HG02840 (cell line): ENCODE measurements at regions not wholly inside any gene's neighbourhood (a gene's known extent, or its start where the extent isn't known, plus 50 kb on each side); places are given as distances from the start of the nearest gene placed in this dataset.

ENCODE experiments used
- ATAC-seq: cut with Tn5 transposase; IDR thresholded peaks from one replicate; pipeline ENCODE4 v1.9.1; 2021; ENCODE audit warnings: mild to moderate bottlenecking, moderate library complexity, moderate number of reproducible peaks; ENCODE audit not compliant: unreplicated experiment, low FRiP score

DNA sequence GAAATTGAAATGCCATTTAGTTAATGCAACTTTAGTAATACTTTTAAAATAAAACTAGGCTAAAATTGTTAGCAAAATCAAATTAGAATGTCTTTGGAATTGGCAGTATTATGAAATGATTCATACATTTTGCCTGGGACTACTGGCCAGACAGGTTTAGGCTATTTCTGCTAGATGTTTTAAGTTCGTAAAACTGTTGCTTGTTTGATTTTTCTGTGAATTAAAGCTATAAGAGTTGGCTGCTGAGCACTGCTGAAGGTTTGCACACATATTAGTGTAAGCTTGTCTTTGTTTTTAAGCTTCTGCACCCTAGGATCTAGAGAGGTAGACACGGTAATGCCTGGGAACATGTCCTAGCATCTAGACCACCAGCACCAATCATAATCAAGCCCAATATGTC lies 1094.6 kb upstream of the ADGRL4 start:
- ATAC-seq = no peak

DNA sequence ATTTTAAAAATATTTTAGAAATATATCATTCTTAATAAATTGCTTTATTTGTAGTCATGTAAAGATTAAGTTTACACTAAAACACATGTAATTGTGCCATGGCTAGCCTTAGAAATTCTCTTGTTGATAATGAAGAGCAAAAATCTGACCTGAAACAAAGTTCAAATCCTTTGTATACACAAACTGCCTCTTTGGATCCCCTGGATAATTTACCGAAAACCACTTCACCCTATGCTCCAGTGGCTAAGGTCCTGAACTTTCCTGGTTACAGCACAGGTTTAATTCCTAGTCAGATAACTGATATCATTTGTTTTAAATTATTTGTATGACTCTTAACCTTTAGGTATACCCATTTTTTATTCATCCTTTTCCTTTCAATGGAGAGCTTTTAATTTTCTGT lies 1093.2 kb upstream of the ADGRL4 start:
- ATAC-seq = no peak

DNA sequence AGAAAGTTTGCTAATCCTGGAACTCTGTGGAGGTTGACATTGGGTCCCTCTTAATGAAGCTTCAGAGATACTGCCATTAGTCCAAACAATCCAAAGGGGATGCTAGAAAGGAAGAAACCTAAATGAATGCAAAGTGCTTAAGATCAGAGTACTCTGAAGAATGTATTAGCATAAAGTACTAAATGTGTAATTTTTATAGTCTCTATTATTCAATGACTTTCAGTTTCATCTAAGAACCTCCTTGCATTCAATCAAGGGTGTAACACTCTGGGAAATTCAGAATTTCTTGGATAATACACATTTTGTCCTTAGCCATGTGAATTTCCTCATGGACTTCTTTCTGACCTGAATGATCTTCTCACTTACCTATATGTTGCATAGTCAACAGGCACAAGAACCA lies 1078.5 kb upstream of the ADGRL4 start:
- ATAC-seq = no peak

DNA sequence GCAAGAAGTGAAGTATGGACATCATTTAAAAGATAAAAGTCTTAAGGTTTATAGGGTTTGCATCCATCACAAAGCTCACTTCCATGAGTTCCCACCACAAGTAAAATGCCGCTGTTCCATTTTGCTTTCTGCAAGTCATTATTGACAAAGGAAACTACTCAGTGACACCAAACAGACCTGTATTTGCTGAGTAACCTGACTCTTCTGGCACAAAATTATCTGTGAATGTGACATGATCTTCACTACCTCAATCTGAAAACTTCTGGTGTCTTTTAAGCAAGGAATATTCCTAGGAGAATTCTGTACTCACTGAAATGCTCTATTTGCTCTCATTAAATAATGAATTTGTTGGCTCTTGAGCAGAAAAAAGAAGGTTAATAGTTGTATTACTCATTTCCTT lies 1077.4 kb upstream of the ADGRL4 start:
- no peak for ATAC-seq

DNA sequence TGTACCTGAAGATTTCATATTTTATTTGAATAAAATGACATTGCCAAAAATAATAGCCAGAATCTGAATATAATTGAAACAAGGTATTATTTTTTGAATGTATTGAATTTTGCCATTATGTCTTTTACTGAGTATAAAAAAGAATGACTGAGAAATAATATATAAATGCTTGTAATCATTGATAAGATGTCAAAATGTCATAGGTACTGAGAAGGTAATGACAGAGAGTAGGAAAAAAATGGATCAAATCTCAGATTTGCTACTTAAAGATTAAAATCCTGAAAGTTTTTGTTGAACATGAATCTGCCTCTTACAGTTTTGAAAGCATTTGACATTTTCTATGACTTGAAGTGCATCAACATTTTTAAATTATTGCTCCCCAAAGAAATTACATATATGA lies 1069.9 kb upstream of the ADGRL4 start:
- no peak for ATAC-seq

DNA sequence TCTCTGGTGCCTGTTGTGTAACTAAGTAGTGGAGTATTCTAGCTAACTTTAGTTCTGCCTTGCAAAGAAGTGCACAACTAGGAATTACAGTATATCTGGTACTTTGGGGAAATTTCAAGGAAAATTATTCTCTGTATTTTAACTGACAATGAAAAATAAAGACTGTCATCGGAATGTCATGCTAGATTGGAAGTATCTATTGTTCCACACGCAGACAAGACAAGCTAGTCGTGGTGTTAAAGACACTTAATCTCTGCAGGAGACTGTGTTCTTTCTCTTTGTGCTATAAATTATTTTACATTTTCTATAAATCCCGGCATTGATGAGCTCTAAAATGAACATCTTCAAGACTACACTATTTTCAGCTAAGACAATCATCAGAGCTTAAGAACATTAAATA lies 1068.8 kb upstream of the ADGRL4 start:
- no peak for ATAC-seq

DNA sequence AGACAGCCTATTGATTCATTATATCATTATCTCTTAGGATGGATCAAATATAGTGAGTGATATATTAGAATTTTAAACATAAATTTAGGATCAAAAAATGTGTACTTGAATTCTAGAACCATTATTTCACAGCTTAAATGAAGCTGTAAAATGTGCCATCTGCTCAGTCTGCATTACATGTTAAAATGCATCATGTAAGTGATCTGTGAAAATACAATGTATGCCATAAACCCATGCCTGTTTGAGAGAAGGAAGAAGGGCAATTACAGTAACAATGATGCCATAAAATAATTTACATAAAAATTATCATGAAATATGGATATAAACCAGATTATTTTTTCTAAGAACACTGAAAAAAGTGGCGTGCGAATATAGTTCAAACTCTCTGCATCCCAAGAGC lies 1066.0 kb upstream of the ADGRL4 start:
- no peak for ATAC-seq

DNA sequence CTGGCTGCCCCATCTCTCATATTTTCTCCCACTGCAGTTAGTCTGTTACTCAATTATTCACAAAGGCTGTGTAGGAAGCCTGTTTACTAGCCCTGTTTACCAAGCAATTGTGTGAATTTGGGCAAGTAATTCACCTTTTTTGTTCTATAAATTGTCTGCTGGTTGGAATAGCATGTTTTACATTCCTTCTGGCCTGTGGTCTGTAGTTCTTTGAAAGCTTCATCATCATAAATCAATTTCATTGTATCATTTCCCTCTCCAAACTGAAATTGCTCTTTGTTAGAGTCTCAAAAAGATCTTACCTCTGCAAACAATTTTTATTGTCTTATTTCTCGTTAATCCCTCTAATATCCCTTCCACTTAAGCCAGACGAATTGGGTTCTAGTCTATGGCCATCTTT lies 1059.5 kb upstream of the ADGRL4 start:
- ATAC-seq = no peak

DNA sequence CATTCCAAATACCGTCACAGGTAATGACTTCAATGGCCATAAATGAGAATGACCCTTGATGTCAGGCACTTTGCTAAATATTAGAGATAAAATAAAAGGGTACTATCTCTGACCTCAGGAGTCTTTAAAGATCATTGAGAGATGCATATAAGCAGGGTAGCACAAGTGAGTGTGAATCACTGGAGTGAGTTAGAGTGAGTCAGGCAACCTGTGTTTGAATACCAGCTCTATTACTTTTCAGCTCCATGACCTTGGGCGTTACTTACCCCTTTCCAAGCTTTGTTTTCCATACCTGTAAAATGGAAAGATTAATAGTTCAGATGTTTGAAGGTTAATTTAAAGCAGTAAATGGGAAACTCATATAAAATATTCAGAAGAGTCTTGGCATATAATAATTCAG lies 1058.0 kb upstream of the ADGRL4 start:
- ATAC-seq = no peak

DNA sequence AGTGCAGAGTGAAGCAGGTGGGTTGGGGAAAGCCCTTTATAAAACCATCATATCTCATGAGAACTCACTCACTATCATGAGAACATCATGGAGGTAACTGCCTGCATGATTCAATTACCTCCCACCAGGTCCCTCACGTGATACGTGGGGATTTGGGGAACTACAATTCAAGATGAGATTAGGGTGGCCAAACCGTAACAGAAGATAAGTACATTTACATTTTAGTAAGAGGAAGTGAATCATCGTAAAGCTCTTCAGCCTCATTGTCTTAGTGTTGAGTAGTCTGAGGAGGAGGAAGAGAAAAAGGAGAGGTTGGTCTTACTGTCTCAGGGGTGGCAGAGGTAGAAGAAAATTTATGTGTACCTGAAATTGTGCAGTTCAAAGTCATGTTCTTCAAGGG lies 1053.4 kb upstream of the ADGRL4 start:
- no peak for ATAC-seq

DNA sequence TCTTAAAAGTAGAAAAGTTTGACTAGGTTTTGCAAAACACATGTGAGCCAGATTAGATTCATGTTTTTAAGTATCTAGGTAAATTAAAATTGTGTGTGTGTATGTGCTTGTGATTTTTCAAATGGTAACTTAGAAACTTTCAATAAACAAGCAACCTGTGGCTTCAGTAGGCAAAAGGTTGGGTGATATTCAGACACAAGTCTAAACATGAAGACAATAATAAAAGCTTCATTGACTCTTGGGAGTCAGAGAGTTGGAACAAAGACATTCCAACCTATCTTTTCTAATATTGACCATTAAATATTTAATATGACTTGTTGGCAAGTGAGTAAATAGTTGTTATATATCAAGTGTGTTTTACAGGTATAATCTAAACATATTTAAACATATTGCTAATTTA lies 1049.6 kb upstream of the ADGRL4 start:
- no peak for ATAC-seq

DNA sequence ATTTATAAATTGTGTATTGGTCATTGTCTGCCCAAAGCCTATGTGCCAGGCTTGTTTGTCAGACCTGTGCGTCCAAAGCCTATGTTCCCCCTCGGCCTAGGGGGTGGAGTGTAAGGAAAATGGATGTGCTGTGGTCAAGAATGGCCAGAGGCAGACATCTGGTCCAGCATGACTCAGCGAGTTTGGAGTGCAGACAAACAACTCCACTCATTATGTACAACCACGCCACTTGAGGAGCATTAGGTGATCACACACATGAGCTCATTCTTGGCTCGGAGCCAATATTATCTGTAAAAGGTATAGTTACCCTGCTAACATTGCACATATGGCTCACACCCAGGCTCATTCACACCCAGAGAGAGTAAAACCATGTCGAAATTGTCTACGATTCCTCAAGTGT lies 1047.6 kb upstream of the ADGRL4 start:
- ATAC-seq = no peak

DNA sequence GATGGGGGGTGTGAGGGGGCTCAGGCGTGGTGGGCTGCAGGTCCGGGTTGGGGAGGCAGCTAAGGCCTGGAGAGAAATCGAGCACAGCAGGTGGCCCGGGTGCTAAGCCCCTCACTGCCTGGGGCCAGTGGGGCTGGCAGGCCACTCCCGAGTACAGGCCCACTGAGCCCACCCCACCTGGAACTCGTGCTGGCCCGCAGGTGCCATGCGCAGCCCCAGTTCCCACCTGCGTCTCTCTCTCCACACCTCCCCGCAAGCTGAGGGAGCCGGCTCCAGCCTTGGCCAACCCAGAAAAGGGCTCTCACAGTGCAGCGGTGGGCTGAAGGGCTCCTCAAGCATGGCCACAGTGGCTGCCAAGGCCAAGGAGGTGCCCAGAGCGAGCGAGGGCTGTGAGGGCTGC lies 1047.1 kb upstream of the ADGRL4 start:
- ATAC-seq = no peak

DNA sequence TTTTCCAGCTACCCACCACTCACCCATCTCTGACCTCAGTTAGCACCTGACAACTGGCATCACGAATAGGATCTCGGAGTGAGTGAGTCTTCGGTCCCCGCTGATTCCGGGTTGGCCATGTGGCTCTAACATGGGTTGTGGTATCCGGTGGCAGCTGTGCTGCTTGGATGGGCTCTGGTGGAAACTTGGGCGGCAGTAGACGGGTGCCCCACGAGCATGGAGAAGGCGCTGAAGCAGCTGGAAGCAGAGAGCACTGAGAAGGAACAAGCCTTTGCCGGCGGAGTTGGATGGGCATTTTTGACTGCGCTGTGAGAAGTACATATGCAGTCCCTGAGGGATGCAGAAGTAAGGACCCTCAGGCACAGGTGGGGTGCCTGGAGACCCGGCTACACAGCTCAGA lies 1044.0 kb upstream of the ADGRL4 start:
- no peak for ATAC-seq

DNA sequence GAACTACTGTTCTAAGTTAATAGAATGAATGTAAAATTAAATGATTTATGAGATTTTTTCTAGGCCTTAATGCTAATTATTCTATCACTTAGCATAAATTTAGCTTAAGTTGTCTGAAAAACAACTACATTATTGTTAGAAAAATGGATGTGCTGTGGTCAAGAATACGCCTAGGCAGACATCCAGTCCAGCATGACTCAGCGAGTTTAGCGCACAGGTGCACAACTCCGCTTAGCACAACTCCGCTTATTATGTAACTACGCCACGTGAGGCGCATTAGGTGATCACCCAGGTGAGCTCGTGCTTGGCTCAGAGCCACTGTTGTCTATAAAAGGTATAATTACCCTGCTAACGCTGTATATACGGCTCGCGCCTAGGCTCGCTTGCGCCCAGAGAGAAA lies 1043.6 kb upstream of the ADGRL4 start:
- ATAC-seq = no peak

DNA sequence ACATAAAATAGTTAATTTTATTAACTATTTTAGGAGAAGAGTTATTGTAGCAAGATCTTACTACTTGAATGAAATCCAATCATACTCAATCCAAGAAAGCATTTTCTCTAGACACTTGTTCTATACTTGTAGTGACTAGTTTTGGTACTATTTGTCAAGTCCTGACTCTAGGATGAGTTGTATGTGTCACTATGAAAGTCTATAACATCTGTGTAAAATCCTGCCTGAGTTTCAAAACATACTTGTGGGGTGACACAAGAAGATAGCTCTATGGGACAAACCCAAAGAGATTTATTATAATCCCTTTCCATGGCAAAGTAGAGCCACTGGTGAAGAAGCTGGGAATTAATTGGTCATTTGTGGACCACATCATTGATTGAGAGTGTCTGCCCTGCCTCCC lies 1042.2 kb upstream of the ADGRL4 start:
- ATAC-seq = no peak

DNA sequence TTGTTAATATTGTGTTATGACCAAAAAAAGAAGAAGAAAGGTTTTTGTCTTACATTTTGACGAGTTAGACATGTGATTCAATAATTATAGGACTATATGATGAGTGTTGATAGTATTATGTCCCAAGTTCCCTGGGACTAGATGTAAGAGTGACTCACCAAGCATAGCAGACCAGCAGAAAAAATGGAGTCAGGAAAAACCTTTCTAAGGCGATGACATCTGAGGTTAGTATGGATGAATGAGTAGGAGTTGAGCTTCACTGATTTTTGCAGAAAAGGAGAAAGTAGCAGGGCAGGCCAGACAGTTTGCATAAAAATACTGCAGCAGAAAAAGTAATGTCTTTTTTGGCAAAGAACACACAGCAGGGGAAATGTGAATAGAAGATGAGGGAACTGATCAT lies 1041.3 kb upstream of the ADGRL4 start:
- no peak for ATAC-seq

DNA sequence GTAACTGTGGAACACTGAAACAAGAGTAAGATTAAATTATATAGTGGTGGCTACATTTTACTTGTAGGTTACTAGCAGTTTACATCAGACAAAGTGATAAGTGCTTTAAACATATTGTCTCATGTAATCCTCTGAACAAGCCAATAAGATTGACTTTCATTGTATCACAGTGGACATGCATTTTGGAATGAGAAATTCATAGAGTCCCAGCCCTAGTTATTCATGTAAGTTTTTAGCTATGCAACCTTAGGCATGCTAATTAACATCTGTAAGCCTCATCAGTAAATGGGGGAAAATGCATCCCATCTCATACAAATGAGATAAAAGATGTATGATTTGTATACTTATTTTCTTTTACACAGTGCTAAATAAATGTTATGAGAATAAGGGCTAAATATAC lies 1038.1 kb upstream of the ADGRL4 start:
- ATAC-seq = no peak

DNA sequence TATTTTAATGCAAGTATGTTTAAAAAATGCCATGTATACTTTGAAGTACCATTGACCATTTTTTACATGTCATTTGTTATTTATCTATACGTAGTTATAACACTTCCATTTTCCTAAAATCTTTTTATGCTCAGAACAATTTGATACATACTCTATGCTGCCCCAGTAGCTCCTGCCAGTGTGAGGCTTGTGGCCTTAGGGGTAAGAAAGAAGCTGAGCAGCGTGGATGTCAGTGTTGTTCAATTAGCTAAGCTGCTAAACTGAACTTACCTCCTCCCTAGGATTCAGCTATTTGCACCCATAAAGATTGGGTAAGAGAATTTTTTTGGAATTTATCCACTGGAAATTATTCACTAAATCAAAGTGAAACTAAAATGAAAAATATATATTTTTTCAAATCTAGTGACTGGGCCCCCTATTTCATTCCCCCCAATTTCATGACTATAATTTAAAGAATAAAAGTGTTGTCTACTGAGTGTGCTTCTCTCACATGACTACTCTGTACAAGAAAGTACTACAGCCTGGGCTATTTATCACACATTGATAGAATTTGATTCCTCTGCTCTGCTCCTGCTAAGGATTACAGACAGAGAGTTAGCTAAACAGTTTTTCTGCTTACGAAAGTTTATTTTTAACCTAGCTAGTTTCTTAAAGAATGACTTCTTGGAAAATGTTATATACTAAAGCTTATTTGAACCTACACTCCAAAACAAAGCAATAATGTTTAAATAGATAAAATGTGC lies 1030.3 kb upstream of the ADGRL4 start:
- no peak for ATAC-seq

DNA sequence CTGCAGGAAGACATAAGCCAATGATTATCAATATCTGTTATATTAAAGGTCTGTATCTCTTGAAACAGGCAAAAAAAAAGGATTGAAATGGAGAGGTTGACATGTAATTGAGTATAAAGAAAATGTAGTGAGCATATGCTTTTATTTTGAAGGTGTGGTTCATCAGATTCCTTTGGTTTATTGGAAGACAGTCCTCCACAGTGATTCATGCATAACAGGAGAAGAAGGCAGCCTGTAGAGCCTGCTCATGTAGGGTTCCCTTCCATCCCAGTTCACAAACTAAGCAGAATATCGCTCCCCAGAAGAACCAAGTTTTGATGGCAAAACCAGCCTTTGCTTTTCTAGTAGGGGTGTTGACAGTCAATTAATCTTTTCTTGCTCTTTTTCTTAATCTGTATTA lies 1016.8 kb upstream of the ADGRL4 start:
- no peak for ATAC-seq

DNA sequence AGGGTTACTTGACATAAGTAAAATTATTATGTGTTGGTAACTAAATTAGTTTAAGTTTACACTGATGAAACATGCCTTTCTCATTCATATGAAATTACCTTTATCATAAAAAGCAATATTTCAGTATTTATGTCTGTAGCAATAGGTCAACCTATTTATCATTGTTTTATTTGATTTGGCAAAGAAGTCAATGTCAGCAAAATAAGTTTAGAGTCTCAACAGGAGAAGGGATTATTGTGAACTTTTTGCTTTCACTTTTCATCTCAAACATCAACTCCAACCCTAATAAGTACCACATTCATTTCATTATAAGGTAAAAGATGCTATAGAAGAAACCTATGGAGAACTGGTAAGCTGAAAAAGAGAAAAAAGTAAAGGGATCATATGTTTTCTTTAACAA lies 1015.4 kb upstream of the ADGRL4 start:
- ATAC-seq = no peak

DNA sequence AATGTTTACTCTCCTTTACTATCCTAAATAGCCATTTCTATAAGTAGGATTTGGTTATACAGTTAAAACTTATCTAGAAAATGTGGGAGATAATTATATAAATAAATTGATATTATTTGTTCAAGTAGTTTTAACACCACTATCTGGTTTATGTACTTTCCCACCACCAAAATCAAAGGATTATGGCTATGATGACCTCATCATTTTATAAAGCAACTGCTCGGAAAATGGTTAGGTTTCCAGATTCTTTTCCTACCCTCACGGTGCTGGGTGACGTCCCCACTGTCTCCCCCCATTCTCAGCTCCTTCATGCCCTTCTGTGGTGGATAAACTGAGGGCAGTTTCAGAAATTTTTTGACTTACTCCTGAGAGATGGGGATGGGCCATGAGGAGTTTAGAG lies 1011.8 kb upstream of the ADGRL4 start:
- no peak for ATAC-seq

DNA sequence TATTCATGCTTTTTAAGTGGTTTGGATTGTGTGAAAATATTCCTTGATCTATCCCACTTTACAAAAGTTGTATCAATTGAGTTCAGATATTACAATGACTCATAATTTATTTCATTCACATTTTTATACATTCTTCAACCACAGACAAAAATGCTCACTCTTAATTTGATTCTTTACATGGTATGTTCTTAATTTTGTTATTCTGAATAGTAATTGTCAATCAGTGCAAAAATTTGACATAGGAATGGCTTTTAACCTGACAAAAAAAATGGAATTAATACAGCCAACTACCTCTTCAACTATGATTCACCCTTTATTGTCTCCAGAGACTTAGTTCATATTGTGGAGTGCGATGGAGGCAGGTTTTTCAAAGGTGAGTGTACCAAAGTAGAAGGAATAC lies 1002.4 kb upstream of the ADGRL4 start:
- ATAC-seq = no peak
